ENCODE measurements at regions not wholly inside any gene's neighbourhood (a gene's known extent, or its start where the extent isn't known, plus 50 kb on each side); places are given as distances from the start of the nearest gene placed in this dataset.
"Not testable (repeated sequence)": the region's sequence is repeated elsewhere in the genome, so short reads cannot be mapped to it uniquely, and the experiment has no call there.

- not testable (repeated sequence) for DNase-seq (ENCODE audit: low spot score)
Measured at GRCh38 chr1:70751676-70752287, 295.8 kb downstream of the PTGER3 start.

DNA sequence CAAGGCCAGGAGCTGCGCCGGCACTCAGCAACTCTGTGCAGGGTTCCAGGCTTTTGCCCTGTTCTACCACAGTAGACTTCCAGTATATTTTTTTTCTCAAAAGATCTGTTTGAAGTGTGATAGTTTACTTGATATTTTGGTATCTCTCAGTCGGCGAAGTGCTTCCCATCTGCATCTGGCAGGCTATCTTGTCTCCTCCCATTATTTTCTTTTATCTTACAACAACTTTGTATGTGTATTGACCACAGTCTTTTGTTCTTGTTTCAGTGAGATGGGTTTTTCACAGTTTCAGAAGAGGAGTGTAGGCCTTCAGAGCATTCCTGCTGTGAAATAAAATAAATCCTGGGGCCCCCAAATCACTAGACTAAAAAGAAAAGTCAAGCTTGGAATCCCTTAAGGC, 292.9 kb downstream of the PTGER3 start:
- DNase-seq (ENCODE audit: low spot score) = no peak

DNA sequence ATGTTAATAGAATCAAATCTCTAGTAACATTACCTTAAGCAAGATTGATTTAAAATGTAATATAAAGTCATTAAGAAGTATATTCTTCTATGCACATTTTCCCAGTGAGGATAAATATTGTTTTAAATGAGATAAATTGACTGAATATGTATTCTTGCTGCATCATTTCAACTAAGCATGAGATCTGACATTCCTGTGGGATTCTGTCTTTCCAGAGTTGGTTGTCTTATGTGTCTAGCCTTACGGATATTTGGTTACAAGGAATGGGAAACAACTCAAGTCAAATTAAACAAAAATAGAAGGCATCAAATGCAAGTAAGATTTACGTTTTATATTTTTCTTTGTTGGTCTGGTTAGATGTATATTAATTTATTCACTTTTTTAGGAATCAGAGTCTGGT, 287.5 kb downstream of the PTGER3 start:
- no peak for DNase-seq (ENCODE audit: low spot score)

- no peak for DNase-seq (ENCODE audit: low spot score)
Measured at GRCh38 chr1:70762386-70762785, 285.2 kb downstream of the PTGER3 start.

- DNase-seq (ENCODE audit: low spot score) = no peak
Measured at GRCh38 chr1:70764747-70765146, 282.9 kb downstream of the PTGER3 start.

GRCh38 chr1:70767377-70767776, 280.2 kb downstream of the PTGER3 start:
- DNase-seq (ENCODE audit: low spot score) = no peak

GRCh38 chr1:70768216-70768615, 279.4 kb downstream of the PTGER3 start:
- DNase-seq (ENCODE audit: low spot score) = no peak

DNA sequence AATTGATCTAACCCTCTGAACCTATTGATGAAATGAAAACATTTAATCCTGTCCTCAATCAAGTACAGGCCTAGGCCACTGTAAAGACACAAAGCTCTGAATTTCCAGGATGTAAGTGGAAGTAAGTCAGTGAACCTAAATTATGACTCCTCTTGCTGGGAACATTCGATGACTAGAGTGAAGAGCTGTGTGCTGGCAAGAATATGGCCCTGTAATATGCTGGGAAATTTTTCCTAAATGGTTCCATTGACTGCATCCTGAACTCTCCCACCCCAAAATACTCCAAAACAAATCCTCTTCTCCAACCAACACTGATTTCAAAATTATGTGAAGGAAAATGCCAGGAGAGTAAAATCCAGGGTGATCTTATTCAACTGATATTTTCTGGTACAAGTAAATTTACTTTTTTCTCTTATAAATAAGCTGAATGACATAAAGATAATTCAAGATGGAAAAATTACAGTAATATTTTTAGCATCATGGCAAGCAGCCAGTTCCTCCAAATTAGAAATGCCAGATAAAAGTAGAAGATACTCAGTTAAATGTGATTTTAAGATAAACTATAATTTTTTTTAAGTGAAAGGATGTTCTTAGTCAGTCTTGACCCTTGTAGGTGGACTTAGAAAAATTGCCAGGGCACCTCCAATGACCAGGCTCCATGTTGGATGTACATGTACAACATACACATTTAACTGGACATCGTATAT, 269.4 kb downstream of the PTGER3 start:
- DNase-seq (ENCODE audit: low spot score) = no peak

DNA sequence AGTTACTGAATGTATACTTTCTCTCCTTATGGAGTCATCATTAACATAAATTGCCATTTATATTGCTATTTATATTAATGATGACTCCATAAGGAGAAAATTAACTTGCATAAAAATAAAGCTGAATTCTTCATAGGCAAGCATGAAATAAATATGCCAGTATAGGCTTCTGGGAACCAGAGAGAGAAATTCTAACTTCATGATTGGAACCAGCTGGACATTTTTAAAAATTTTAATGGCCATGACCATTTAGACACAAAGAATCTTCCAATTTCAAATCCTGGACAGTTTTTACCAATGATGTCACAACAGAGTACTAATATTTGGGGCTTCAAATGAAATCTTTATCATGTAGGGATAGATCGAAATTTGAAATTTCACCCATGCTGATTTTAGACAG, 268.7 kb downstream of the PTGER3 start:
- no peak for DNase-seq (ENCODE audit: low spot score)

GRCh38 chr1:70779571-70779970, 268.0 kb downstream of the PTGER3 start:
- no peak for DNase-seq (ENCODE audit: low spot score)

GRCh38 chr1:70785287-70785686, 262.3 kb downstream of the PTGER3 start:
- DNase-seq (ENCODE audit: low spot score) = no peak

- DNase-seq (ENCODE audit: low spot score) = no peak
Measured at GRCh38 chr1:70790232-70790923, 257.2 kb downstream of the PTGER3 start.

- not testable (repeated sequence) for DNase-seq (ENCODE audit: low spot score)
Measured at GRCh38 chr1:70795064-70795463, 252.6 kb downstream of the PTGER3 start.

- not testable (repeated sequence) for DNase-seq (ENCODE audit: low spot score)
Measured at GRCh38 chr1:70796298-70796697, 251.3 kb downstream of the PTGER3 start.

GRCh38 chr1:70802625-70803024, 245.0 kb downstream of the PTGER3 start:
- not testable (repeated sequence) for DNase-seq (ENCODE audit: low spot score)

- DNase-seq (ENCODE audit: low spot score) = no peak
Measured at GRCh38 chr1:70805641-70806040, 242.0 kb downstream of the PTGER3 start.

- DNase-seq (ENCODE audit: low spot score) = no peak
Measured at GRCh38 chr1:70807088-70807664, 240.4 kb downstream of the PTGER3 start.

- DNase-seq (ENCODE audit: low spot score) = no peak
Measured at GRCh38 chr1:70809069-70809468, 238.5 kb downstream of the PTGER3 start.

DNA sequence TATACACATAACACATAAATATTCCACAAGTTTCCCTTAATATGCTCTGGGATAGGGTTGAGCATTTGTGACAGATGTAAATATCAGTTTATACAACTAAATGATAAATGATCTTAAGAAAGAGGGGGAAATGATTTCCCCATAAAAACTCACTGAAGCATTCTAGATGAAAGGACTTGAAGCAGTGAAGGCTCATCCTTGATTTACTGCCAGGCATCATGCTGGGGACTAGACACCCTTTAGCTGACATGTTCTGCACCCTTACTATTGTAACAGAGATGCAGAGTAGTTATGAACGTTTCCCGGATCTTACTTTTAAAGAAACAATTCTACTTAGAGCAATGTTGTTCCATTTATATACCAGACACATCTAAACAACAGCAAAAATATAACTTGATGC, 235.8 kb downstream of the PTGER3 start:
- DNase-seq (ENCODE audit: low spot score) = no peak

GRCh38 chr1:70812442-70813109, 235.0 kb downstream of the PTGER3 start:
- DNase-seq (ENCODE audit: low spot score) = no peak

GRCh38 chr1:70818401-70818800, 229.2 kb downstream of the PTGER3 start:
- no peak for DNase-seq (ENCODE audit: low spot score)

GRCh38 chr1:70819231-70819630, 228.4 kb downstream of the PTGER3 start:
- DNase-seq (ENCODE audit: low spot score) = no peak

All from SW480 (cell line).